Left lobe of liver (tissue), 2 donors: ENCODE measurements at regions not wholly inside any gene's neighbourhood (a gene's known extent, or its start where the extent isn't known, plus 50 kb on each side); places are given as distances from the start of the nearest gene placed in this dataset.

Source experiments
- ATAC-seq: fragments of 200-7000 bp; cut with Tn5 transposase; one replicate; pipeline ENCODE4 v1.9.1; 2020; ENCODE audit warnings: mild to moderate bottlenecking, moderate library complexity
- DNase-seq: peaks from one replicate; pipeline ENCODE4 v3.0.0-alpha.2; 2020; ENCODE audit warnings: low spot score
- donor health status: DM: no; HTN: no; CAD: no; lungs with moderate emphysema.
- donor health status: DM: no; HTN: yes; CAD: no.

DNA sequence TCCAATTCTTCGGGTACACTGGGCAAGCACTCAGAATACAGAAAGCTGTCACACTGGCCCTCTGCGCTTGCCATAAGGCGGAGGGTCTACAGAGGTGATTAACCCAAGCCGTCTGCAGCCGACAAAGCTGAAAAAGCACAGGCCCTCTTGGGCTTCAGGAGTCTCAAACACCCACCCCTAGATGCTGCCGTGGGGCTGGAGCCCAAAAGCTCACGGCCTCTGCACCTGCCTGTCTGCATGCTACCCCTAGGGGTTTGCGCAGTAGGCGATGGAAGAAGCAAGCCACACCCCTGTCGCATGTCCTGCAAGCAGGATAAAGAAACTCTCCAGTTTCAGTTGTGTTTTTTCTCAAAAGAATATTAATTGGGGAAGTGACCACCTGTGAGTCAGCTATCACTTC lies 118.8 kb upstream of the PLEKHA5 start:
- ATAC-seq (no peak), DNase-seq (no peak)

DNA sequence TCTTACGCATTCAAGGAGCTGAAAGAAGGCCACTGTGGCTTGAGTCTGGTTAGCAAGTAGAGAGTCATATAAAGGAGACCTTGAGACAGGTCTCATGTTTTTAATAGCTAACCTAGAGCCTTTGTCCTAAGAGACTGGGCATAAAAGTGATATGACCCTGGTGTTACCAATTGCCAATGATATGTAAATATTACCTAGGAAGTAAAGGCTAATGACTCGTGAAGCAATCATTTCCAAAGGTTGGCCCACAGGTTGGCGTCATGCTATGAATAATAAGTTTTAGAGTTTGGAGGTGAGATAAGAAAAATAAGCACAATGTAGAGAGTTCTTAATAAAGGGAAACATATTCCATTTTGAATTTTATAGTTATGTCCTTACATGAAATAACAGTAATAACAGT lies 116.6 kb upstream of the PLEKHA5 start:
- DNase-seq (no peak), ATAC-seq (peak; percentile 88)

DNA sequence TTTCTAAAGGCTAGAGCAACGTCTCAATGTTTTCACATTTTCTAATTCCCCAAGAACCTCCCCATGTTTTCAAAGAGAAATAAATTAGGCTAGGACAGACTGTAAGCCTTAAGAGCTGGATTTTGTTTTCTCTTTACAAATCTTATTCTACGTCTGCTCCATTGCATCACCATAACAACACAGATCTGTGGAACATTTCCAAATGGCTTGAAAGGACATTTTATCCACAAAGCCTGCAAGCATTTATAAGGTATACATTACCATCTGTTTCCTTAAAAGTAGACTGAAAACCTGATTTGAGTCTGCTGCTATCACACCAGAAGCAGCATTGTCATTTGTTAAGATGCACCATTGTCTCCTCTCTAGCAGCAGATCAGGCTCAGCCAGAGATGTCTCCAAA lies 115.3 kb upstream of the PLEKHA5 start:
- DNase-seq (no peak), ATAC-seq (no peak)

DNA sequence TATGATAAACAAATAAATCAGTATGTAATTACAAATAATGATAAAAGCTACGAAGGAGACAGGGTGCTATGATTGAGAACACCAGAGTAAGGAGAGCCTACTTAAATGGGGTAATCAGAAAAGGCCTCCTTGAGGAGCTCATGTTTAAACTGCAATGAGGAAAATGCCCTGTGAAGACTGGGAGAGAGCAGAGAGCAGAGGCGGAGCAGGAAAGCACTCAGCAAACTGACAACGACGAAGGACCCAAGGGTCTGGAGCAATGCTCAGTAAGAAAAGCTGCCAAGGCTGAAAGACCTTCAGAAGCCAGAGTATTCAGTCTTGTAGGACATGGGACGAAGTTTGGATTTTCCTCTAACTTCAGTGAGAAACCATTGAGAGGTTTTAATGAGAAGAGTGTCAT lies 114.2 kb upstream of the PLEKHA5 start:
- ATAC-seq = no peak
- no peak for DNase-seq

DNA sequence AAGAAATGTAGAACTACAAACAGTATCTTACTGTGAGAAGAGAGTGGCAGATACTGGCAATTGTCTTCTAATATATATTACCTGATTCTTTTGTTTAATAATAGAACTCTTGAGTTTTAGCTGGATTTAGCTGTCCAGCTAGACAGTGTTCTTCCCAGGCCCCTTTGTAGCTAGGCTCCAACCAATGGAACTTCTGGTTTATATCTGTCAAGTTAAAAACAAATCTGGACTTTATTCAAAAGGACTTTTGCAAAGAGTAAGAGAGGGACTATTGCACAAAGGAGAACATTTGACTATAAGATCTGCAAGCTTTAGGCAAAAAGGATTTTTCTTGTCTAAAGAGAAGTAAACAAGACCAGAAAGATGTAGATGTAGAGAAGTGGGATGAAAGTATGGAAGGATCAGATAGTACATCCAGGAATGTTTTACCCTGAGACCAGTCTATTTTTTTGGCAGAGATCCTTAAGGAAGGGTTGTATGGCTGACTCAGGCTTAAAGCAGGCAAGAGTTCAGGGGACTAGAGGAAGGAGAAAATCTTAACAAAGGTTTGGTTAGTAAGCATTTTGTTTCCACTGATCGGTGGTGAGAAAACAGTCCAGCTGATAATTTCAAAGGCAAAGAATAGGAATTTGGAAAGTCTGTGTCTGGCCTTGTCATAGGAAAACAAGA lies 111.1 kb upstream of the PLEKHA5 start:
- peak; percentile 53 for ATAC-seq
- no peak for DNase-seq

DNA sequence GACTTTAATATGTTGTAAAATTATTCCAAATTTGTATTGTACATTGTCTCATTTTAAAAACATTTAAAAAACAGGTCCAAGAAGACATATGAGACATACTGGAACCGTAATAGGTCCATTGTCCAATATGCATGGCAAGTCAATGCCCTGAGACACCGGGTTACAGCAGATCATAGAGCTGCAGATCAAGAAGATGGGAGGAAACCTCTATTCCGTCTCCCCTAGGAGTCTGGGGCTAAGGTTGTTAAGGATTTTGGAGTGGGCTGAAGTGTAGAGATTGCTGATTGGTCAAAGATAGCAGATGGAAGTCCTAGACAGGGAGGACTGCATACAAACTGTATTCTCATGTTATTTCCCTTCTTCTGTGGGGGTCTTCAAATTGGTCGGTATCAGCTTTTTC lies 108.3 kb upstream of the PLEKHA5 start:
- ATAC-seq = peak; percentile 42
- no peak for DNase-seq

DNA sequence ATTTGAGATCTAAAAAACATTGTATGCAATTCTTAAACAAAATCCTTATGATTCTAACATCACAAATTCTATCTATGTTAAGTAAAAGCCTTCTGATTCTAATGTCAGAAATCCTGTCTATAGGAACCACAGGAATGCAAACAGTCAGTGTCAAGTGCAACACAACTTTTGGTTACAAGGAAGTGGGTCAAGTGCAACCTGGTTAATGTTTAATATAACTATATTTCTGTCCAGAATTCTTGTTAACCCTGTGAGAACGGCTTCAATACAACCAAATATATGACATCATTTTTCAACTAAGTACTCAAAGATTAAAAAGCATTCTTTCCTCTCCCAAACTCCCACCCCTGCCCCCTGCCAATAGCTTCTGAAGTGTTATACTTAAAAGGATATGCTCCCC lies 107.9 kb upstream of the PLEKHA5 start:
- ATAC-seq (peak; percentile 82), DNase-seq (no peak)

DNA sequence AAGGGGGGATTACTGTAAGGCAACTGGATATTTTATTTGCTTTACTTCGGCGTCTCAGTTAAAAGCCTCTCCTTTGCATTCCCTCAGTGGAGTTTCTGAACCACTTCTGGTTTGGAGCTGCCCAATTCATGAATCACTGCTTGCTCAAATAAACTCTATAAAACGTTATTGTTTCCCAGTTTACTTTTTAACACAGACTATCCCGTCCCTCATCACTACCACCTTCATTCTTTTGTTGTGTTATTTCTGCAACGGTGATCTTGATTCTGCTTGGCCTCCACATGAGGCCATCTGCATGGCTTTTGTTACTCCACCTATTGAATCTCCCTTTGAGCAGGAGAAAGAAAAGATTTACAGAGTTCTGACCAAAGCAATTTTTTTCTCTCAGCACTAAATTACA lies 104.0 kb upstream of the PLEKHA5 start:
- DNase-seq (no peak), ATAC-seq (no peak)

DNA sequence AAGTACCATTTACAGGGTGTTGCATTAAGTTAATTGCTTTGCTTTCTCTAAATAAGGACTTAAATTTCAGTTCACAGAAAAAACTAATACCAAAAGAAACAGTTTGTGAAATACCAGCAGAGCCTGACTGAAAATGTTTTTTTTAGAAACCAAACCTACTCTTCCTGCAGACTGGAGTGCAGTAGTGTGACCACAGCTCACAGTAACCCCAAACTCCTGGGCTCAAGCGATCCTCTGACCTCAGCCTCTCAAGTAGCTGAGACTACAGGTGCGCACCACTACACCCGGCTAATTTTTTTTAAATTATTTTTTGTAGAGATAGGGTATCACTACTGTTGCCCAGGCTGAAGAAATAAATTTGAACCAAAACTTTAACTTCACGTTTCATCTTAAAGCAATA lies 103.5 kb upstream of the PLEKHA5 start:
- no peak for ATAC-seq
- DNase-seq = no peak

DNA sequence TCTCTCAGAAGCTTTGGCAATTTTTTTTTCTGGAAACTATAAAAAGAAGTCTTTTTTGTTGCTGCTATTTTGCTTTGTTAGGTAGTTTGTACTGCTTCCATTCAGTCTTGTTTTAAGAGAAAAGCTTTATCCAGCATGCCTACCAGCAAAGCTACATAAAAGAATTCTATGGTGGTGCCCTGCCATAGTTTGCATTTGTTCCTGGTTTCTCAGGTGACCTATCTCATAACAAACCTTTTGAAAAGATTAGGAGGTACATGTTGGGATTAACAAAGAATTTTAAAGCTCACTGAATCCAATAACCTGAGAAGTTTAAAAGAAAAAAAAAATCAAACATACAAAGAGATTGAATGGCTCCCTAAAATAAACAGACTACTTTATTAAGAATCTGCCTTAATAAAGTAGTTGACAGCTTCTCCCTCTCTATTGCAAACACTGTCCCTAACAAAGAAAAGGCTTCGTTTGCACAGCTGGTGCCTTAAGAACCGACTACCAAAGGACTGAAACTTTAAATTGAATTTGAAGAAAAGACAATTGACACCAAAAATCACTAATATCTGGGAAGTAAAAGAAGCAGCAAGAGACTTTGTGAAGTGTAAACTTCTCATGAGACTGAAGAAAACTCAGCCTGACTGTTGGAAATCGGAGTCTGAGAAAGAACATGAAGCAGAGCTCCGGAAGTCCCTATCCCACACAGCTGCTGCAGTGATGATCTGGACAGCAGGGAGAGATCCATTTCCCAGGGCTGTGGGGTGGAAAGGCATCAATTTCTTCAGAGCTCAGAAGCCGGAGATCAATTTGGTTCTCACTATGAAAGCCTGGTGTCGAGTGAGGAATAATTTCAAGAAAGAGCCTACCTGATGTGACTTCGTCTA lies 102.7 kb upstream of the PLEKHA5 start:
- DNase-seq (no peak), ATAC-seq (no peak)

DNA sequence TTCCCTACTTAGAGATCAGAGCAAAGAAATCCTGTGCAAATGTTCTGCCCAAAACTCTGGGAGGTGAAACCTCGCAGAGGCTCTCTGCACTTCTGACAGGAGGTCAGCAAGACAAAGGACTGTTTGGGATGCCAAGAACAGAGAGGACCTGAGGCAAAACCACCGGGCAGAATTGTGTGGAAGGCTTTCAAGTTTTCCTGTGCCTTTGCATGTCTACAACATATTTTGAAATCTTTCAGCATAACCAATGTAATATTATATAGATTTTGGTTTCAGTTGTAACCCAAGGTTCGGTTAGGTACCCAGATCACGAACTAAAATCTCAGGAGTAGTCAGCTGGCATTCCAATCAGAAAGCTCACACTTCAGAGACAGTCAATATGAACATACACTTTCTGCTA lies 99.4 kb upstream of the PLEKHA5 start:
- no peak for ATAC-seq
- DNase-seq = no peak

DNA sequence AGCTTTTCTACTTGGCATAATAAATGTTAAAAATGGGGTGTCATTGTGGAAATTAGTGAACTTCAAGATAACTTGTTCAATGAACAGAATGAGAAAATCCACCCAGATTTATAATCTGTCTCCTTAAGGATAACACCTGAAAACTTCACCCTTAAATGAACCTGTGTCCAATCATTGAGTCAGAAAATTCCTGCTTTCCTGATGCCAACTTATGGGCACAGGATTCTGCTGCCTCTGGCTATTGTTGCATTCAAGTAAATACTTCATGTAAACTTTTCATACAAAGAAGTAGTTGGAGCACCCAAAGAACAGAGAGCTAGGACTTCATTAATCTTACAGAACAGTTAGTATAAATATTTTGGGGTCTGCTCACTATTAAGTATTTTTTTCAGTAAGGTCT lies 98.9 kb upstream of the PLEKHA5 start:
- no peak for ATAC-seq

DNA sequence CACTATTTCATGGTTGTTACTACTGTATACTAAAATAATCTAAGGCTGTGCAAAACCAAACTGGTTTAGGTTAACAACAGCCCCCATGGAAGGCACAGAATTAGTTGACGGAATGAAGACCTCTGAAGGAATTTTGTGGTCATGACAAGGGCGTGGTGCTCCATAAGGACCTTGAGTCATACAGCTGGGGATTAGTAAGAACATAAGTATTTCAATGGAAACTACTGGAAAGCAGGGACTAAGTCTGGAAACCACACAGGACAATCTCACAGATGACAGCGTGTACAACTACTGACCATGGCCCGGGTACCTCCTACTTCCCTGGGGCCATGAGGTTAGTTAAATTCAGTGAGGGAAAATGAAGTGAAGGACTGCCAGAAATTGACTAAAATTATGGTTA lies 98.5 kb upstream of the PLEKHA5 start:
- DNase-seq (no peak), ATAC-seq (no peak)

More for the DNA sequence above, 98.9 kb upstream of the PLEKHA5 start:
- no peak for DNase-seq

DNA sequence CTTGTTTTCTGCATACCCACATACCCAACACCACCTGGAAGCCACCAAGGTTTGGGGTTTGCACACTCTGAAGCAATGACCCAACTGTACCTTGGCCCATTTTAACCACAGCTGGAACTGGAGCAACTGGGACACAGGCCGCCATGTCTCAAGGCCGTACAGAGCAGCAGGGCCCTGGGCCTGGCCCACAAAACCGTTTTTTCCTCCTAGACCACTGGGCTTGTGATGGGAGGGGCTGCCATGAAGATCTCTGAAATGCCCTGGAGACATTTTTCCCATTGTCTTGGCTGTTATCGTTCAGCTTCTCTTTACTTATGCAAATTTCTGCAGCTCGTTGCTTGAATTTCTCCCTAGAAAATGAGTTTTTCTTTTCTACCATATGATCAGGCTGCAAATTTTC lies 96.7 kb upstream of the PLEKHA5 start:
- ATAC-seq = no peak
- DNase-seq = no peak

DNA sequence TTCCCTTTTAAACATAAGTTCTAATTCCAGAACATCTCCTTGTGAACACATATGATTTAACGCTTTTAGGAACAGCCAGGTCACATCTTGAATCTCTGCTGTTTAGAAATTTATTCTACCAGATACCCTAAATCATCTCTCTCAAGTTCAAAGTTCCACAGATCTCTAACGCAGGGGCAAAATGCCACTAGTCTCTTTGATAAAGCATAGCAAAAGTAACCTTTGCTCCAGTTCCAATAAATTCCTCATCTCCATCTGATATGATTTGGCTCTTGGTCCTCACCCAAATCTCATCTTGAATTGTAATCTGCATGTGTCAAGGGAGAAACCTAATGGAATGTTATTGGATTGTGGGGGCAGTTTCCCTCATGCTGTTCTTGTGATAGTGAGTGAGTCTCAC lies 96.3 kb upstream of the PLEKHA5 start:
- no peak for ATAC-seq
- DNase-seq = no peak

DNA sequence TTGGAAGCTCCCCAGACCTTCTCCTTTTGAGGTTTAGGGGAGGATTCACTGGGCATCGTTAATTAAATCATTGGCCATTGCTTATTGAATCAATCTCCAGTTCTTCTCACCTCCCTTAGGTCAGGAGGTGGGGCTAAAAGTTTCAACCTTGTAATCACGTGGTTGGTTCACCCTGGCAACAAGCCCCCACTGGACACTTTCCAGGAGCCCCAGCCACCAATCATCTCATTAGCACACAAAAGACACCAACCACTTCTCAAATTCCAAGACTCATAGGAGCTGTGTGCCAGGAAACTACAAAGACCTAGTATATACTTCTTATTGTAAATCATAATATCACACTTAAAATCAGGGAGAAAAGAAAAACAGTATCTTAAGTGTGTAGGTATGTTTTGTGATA lies 94.6 kb upstream of the PLEKHA5 start:
- no peak for ATAC-seq

DNA sequence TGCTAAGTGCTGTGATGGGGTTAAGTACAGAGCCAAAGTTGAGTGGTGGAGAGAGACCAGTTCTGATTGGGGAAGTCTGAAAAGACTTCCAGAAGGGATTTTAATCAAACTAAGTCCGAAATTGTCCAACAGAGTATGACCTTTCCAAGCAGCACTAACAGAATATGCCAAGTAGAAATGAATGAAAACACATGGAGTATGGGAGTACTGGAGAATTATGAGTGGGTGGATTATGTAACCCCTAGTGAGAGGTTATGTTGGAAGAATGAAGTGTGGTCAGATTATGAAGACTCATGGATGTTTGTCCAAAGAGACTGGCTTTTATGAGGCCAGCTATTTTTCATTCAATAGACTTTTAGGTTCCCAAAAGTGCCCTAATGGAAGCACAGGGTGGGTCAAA lies 94.0 kb upstream of the PLEKHA5 start:
- DNase-seq = no peak
- no peak for ATAC-seq

More for the DNA sequence above, 94.6 kb upstream of the PLEKHA5 start:
- DNase-seq = no peak

DNA sequence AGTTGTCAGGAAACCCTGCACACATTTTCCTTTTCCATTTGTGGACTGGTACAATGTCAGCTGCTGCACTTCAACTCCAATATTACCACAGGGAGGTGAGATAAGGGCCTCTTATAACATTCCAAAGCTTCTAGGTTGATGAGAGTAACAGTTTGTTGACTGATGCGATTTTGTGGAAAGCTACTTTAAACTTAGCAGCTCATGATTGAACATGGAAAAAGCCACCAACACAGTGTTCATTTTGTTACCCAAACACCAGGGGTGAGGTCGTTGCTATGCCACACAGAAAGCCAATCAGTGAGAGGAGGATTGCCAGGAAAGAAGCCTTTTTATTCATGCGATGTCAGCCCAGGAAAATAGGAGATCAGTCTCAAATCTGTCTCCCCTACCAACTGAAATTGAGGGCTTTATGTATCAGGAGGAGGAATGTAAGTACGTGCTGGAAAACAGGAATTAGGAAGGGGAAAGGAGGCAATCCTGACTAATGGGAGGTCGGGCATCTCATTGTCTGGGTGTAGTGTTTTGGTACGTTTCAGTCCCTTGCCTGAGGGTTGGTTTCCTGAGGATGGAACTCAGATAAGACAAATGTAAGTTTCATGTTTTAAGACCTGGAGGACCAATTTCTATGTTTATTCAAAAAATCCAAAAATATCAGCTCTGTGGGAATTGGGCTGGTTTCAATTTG lies 92.7 kb upstream of the PLEKHA5 start:
- ATAC-seq (no peak), DNase-seq (no peak)

DNA sequence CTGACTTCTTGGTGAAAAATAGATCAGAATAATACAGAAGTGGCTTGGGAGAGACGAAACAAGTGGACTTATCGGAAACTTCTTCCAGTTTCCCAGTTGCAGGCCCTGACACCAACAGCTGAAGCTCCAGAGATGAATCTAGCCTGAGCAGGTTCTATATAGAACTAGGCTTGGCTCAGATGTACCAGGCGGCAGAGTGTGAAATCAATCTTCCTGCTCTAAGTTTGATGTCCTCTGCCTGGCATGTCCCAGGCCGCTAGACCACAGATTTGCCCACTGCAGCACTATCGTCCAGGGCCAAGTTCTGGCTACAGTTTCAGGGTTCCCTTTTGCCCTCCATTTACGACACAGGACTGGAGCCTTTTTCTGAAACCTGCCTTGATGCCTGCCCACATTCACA lies 91.3 kb upstream of the PLEKHA5 start:
- ATAC-seq (no peak), DNase-seq (no peak)

DNA sequence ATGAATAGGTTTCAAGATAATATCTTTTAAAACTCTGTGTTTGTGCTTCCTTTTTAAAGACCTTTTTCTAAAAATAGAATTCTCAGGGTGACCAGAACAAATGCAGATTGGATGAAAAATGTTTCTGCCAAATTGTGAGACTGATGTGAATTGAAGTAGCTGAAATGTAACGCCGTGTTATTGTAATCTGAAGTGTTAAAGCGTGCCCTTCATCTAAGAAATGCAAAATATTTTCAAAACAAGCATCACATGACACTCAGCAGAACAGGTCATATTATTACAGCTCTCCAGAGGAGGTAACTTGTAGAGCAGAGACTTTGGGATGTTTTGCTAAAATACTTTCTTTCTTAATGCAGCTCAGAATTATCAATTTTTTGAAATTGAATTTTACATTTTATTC lies 90.0 kb upstream of the PLEKHA5 start:
- ATAC-seq = no peak
- DNase-seq = no peak

DNA sequence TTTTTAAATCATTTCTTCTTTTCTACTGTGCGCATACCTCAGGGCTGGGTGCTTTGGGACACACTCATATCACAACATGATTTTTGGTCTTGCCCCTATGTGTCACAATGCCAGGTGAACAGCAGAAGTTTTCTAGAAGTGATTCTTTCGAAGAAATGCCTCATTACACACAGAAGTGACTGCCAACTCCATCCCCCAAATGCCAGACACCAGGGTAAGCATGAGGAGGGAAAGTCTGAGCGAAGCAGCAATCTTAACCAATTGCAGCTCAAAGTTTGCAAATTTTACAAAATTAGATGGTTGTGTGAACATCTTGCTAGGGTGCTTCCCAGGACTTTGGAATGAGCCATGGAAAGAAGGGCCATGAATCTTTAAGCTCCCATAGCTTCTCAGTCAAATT lies 87.3 kb upstream of the PLEKHA5 start:
- no peak for ATAC-seq
- DNase-seq = no peak

DNA sequence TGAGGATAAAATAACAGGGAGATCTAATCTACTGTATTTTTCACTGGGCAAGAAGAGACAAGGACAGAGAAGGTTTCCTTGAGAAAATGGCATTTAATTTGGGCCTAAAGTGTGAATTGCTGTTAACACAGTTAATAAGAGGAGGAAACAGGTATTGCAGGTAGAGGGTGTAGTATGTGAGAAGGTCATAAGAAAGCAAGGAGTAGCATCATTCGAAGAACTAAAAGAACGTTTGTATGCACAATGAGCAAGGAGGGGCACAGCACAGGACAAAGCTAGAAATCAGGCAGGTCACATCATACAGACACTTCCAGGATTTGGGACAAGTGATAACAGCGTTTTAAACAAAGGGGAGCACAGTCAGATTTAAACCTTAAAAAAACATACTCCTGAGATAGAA lies 85.1 kb upstream of the PLEKHA5 start:
- DNase-seq (no peak), ATAC-seq (no peak)
